NCI-H526 treated with DMSO at 0.1 percent for 48 hours (cell line): ENCODE measurements at regions not wholly inside any gene's neighbourhood (a gene's known extent, or its start where the extent isn't known, plus 50 kb on each side); places are given as distances from the start of the nearest gene placed in this dataset.
"Not testable (repeated sequence)": the region's sequence is repeated elsewhere in the genome, so short reads cannot be mapped to it uniquely, and the experiment has no call there.

Source experiments
- DNase-seq: peaks from one replicate; lab custom pipeline; 2025; lab: John Stamatoyannopoulos, UW

- no peak for DNase-seq
These were observed 285.6 kb upstream of the ID4 start for GRCh38 chr6:19551611-19552010.

DNA sequence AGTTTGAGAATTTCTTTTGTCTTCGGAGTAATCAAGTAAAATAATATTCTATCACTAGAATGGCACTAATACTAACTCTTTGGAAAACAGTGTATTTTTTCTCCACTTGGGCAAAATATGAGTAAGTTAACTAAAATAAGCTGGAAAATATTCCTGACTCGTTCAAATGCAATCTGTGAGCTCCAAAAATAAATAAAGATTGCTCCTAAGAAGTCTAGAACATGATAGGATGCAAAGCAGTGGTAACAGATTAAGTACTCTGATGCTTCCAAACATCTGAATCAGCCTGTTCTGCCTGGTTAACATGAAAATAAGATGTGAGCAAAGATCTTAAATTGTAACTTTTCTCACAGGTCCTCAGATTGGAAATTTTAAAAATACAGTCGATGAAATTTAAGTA is 285.1 kb upstream of the ID4 start:
- DNase-seq = no peak

GRCh38 chr6:19552588-19552987 is 284.6 kb upstream of the ID4 start:
- no peak for DNase-seq

GRCh38 chr6:19554356-19555225 is 282.6 kb upstream of the ID4 start:
- no peak for DNase-seq

DNA sequence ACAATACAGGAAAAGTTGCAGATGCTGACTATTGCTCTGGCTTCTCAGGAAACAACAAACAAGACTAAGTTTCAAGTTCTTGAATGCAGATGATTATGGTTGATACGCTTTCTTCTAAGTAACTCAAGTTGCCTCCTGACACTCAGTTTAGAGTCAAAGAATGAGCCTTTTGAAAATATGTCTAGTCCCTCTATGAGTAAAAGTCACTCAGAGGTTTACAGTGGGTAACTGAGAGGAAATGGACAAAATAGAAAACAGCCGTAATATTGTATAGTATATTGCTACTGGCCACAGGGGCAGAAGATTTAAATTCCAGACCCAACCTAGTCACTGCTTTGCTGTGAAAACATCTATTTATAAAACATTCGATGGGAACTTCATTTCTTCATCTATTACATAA is 280.0 kb upstream of the ID4 start:
- DNase-seq = no peak

DNA sequence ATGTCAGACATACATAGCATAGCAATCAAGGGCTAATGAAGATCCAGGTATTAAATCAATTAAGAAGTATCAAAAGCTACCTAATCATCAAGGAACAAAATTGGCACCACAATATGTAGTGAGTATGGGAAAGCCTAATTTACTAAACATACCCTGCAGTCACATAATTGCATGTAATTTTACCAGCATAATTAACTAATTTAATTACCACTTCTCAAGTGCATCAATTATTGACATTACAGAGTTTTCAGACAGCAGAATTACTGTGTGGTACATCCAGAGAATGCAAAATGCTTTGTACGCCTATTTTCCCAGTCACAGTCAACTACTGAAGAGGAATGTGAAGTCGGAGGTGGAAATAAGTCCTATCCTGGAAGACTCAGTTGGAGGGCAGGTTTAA is 279.0 kb upstream of the ID4 start:
- DNase-seq = no peak

DNA sequence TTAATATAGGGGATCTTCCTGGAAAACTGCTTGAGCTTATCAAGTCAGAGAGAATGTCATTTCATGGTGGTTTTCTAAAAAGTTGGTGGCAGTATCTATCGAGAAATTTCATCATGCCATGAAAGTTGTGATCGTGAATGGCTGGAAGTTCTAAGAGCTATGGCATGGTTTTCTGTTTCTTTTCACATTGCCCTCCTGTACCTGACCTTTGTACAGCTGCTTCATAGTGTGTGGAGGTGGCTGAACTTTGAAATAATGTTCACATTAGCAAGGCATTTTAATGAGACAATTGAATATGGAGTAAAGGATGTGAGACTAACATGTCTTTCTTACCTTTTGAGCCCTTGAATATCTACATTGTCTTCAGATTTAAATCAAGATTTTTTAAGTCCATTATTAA is 278.2 kb upstream of the ID4 start:
- DNase-seq = no peak

GRCh38 chr6:19562468-19562867 is 274.7 kb upstream of the ID4 start:
- DNase-seq = no peak

DNA sequence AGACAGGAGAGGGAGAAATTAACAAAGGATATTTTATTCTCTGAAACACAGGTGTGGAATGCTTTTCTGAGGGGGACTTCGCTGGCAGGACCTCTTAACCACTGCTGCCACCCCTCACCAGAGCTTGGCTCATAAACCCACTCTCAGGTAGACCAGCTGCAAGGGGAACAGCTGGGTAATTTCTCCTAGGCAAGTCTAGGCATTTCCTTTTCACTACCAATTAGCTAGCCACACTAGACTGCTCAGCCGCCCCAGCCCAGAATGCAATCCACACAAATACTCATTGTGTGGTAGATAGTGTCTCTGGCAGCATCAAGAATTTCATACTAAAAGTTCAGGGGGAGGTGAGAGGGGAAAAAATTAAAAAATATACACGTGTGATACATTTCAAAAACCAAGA is 267.6 kb upstream of the ID4 start:
- DNase-seq = peak; percentile 25

- DNase-seq = no peak
These were observed 266.0 kb upstream of the ID4 start for GRCh38 chr6:19571176-19571575.

DNA sequence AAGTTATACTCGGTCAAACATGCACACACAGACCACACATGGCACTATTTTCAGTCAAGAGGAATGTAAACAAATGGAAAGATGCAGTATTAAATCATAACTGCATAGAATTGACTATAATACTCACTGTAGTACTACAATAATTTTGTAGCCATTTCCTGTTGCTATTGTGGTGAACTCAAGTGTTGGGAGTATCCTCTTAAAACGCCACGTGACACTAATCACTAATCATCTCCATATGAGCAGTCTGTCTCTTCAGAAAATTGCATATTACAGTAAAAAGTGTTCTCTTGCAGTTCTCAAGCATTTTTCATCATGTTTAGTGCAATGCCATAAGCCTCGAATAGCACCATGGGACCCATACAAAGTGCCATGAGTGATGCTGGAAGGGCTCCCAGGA is 258.7 kb upstream of the ID4 start:
- no peak for DNase-seq

DNA sequence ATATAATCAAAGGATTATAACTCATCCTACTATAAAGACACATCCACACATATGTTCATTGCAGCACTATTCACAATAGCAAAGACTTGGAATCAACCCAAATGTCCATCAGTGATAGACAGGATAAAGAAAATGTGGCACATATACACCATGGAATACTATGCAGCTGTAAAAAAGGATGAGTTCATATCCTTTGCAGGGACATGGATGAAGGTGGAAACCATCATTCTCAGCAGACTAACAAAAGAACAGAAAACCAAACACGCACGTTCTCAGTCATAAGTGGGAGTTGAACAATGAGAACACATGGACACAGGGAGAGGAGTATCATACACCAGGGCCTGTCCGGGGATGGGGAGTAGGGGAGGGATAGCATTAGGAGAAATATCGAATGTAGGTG is 253.0 kb upstream of the ID4 start:
- DNase-seq = not testable (repeated sequence)

DNA sequence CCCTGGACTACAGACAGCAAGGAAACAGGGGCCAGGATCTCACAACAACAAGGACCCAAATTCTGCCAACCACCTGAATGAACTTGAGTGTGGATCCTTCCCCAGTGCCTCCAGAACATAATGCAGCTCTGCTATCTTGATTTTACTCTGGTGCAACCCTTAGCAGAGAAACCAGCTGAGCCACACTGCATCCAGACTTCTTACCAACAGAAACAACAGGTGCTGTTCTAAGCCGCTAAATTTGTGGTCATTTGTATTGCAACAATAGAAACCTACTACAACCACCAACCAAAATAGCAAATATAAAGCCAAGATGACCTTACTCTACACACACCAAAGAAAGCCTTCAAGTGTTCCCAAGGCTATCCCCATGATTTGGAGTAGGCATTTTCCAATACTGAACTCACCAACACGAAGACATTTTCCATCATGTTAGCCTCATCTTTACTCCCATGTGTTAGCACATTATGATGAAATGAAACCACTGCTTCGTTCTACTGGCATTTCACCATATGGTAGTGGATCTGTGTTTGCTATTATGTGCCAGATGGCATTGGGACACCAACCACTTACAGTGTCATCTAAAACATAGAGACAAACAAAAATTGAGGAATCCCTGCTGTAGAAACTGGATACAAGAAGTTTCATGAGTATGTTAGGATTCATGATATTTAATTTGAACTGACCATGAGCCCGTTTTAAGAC is 249.8 kb upstream of the ID4 start:
- DNase-seq = no peak

DNA sequence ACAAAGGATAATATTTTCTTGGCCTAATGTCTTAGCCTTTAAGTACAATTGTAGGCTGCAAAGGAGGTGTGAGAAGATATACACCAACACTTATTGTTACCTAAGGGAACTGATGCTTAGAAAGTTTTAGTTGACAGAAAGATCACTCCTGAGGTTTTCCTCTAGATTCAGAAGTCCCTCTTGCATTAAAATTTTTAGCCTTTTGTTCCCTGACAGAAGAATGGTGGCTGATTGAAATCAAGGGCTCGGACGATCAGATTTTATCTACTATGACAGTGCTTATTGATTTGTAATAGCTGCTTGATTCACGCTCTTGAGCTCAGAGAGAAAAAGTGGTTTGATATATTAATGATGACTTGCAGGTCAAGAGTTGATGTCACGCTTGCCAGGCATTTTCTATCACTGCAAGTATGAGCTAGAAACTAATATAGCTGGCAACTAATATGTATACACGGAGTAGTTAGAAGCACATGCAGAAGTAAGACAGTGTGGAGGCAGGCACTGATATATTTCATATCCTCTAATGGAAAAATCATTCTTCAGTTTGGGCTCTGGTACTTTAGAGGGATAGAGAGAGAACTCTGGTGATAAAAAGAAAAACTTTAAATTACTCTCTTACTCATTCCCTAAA is 246.6 kb upstream of the ID4 start:
- DNase-seq = no peak

DNA sequence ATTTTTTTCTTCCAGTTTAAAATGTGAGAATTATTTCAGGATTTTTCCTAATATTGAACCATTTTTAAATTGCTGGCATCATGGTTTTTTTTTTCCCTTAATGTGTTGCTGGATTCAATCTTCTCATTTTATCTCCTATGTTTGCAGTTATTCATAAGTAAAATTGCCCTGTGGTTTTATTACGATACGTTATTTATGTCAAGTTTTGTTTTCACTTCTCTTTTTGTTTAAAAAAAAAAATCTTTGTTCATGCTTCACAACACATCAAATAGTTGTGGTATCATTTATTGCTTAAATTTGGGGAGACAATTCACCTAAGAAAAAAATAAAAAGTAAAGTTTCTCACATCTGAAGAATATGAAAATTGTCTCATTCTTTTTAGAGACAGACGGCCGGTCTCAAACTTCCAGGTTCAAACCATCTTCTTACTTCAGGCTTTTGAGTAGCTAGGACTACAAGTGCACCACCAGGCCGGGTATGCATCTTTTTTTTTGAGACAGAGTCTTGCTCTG is 239.3 kb upstream of the ID4 start:
- DNase-seq = no peak

DNA sequence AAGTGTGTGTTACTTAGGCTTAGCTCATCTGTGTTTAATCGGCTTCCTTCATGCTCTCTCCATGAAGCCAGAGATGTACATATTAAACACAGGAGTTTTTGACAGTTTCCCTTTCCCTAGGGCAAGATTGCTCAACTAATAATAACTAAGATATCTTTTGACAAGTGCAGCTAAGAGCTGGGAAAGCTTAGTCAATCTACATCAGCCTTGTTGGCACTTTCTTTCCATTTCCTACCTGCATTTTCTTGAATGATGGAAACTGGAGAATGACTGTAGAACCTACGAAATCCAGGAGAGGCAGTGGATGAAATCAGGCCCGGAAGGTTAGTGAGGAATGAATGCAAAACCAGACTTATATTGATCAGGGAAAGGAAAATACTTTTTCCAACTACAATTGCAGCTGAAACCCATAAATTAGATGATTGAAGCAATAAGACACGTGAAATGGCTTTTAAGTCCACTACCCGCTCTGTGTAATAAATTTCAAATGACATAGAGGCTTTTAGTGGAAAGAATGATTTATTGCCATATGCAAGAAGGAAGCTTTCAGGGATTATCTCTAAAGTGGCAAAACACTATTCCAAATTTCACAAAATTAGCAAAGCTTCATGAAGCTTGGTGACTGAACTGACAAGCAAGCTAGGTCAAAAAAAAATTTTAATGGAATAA is 237.2 kb upstream of the ID4 start:
- no peak for DNase-seq

DNA sequence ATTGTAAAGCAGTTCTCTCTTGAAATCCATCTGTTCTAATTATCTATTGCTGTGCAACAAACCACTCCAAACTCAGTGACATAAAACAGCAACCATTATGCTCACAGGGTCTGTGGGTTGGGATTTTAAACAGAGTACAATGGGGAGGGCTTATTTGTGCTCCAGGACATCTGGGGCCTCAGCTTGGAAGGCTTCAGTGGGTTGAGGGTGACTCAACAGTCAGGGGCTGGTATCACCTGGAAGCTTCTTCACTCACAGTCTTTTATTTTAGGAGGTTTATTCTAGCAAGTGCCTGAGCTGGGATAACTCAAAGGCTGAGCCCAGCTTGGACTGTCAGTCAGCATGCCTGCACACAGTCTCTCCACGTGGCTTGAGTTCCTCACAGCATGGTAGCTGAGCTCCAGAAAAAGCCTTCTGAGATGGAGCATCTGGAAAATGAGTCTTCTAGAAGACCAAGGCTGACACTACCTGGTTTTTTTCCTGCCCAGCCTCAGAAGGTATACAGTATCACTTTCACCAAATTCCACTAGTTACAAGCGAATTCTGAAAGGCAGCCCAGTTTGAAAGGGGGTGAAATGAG is 234.6 kb upstream of the ID4 start:
- DNase-seq = no peak

DNA sequence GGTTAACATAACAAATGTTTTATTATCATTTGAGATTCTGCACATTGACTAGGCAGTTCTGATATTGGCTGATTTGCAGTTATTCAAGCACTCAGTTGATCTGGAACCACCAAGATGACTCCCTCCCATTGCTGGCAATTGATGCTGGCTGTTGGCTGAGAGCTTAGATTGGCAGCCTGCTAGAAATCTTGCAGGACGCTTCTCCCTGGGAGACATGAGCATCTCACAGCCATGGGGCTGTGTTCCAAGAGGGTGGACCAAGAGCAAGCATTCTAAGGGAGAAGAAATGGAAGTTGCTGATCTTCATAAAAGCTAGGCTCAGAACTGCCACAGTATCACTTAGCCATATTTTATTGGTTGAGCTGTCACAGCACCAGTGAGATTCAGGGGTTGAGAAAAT is 233.4 kb upstream of the ID4 start:
- no peak for DNase-seq

DNA sequence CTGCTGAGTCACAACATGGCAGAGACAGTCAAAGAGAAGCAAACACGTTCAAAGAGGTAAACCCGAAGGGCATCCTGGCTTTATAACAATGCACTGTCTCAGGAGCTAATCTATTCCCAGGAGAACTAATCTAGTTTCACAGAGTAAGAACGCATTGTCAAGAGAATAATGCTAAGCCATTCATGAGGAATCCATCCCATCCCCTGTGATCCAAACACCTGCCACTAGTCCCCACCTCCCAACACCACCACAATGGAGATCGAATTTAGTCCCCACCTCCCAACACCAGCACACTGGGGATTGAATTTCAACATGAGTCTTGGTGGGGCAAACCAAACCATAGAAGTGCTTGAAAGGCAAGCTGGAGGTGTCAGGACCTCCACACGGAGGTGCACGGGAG is 231.5 kb upstream of the ID4 start:
- no peak for DNase-seq

DNA sequence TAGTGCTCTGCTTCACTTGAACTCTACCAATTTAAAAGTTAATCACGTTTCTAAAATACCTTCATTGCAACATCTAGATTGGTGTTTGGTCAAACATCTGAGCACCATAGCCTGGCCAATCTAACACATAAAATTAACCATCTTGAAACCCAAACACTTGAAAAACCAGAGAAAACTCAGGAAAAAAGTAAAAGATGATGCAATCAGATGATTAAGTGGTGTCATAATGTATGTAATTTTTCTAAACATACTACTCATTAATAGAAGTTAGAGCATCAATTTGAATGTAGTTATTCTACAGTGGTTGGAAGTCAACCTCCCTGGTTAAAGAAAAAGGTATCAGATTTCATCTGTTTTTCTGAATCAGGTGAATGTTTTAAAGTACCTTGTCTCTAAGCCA is 228.6 kb upstream of the ID4 start:
- no peak for DNase-seq

GRCh38 chr6:19609972-19610641 is 227.1 kb upstream of the ID4 start:
- no peak for DNase-seq
